GM12873 (cell line): ENCODE measurements at regions not wholly inside any gene's neighbourhood (a gene's known extent, or its start where the extent isn't known, plus 50 kb on each side); places are given as distances from the start of the nearest gene placed in this dataset.

Experiments used
- CTCF ChIP-seq: IDR thresholded peaks from 2 replicates; pipeline ENCODE4 v1.5.1; 2012; ENCODE audit warnings: low read depth, mild to moderate bottlenecking, moderate library complexity, low read length, control low read depth; ENCODE audit not compliant: insufficient read depth; ENCODE audit errors: missing control alignments

DNA sequence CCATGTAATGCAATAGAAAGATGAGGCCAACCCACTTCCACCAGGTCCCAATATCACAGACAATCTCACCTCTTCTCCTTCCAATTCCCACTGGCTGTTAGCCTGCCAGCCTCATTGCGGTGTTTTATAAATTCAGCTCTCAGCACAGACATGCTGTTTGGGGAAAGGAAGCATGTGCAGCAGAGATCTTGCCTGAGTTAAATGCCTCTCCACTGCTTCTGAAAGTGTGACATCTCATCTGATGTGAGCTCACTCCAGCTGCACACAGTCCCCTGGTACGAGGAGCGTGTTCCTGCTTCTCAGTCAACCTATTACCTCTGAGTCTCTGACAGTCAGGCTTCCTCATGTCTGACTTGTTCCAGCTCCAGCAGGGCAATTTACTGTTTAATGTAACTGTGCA, 122.7 kb upstream of the GUCY1A2 start:
- TF ChIP-seq CTCF, result no peak

DNA sequence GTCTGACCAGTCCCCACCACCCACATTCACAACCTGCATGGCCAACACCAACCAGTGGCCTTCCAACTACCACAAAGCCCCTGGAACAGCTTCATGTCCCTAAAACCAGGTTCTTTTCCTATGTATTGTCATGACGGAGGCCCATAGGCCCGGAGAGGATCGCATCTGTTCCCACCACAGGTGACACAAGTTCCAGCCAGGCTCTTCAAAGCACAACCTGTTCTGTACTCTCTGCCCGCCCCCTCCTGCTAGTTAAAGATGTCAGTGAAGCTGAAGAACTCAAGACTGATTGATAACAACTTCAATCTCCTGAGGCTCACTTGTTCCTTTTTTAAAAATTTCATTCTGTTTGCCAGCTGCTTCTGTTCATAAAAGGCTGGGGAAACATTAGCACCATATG, 121.1 kb upstream of the GUCY1A2 start:
- TF ChIP-seq CTCF, result no peak

DNA sequence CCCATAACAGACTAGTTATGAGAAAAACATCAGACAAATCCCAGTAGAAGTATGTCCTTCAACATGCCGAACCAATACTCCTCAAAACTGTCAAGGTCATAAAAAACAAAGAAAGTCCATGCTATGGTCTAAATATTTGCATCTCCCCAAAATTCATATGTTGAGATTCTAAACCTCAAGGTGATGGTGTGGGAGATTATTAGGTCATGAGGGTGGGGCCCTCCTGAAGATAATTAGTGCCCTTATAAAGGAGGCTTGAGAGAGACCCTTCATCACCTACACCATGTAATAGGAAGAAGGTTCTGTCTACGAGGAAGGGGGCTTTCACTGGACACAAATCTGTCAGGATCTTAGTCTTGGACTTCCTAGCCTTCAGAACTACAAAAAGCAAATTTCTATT, 118.6 kb upstream of the GUCY1A2 start:
- TF ChIP-seq CTCF, result no peak

DNA sequence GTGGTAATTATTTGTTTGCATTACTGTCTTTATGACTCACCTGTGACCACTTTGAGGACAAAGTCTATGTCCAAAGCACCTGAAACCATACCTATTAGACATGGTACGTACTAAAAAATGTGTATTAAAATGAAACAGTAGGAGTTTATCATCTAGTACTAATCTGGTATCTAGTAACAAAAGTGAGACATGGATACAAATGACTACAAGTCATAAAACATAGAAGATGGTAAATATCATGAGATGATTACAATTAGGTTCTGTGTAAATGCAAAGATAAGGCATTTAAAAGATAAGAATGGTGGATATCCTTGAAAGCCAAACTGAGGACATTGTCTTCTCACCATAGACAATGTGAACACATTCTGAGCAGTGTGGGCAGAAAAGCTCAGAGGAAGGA, 113.5 kb upstream of the GUCY1A2 start:
- TF ChIP-seq CTCF, result no peak

DNA sequence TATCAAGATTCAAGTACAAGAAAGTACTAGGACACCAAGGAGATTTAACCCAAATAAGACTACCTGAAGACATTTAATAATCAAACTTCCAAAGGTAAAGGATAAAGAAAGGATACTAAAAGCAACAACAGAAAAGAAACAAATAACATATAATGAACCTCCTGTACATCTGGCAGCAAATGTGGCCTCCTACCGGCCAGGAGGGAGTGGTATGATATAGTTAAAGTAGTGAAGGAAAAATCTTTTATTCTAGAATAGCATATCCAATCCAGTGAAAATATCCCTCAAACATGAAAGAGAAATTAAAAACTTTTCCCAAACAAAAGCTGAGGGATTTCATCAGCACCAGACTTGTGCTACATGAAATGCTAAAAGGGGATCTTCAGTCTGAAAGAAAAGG, 104.7 kb upstream of the GUCY1A2 start:
- peak; percentile 10 for TF ChIP-seq CTCF

DNA sequence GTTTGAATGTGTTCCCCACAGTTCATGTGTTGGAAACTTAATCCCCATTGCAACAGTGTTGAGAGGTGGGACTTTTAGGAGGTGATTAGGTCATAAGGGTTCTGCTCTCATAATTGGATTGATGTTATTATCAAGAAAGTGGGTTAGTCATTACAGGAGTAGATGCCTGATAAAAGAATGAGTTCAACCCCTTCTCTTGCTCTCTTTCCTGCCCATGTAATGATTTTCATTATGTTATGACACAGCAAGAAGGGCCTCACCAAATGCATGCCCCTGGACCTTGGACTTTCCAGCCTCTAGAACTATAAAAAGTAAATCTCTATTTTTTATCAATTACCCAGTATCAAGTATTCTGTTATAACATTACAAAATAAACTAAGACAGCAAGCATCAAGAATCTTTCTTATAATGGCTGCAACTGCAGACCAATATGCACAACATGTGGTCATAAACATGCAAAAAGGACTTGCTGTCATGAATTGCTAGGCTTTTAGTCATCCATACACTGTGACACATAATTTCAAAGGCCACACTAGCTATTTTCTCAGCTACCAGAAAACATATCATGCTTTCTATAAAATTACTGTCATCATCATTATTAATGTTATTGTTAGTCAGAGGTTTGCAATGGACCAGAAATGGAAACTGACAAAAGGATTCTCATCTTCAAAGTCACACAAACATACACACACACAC, 99.9 kb upstream of the GUCY1A2 start:
- TF ChIP-seq CTCF, result no peak

DNA sequence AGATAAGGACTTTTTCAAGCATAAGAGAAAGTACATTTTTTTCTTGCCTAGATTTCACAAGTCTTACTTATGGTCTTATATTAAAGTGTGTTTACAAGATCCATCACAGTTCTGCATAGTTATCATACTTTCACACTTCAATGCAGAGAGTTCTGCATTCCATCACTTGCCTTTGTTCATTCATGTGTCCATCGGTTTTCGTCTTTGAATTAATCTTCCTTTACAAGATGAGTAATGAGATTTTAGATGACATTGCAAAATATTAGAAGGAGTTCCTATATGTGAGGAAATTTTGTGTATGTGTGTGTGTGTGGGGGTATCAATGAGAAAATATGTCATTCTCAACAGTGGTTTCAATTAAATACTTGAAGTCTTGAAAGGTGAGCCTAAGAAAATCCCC, 98.1 kb upstream of the GUCY1A2 start:
- TF ChIP-seq CTCF, result no peak
